A673 (cell line): ENCODE measurements at regions not wholly inside any gene's neighbourhood (a gene's known extent, or its start where the extent isn't known, plus 50 kb on each side); places are given as distances from the start of the nearest gene placed in this dataset.

Experiments
- EZH2 ChIP-seq: fragments of 200-600 bp; sonication (generic); IDR thresholded peaks from 2 replicates; pipeline ENCODE4 v1.6.1; 2017; ENCODE audit warnings: borderline replicate concordance, low read depth, mild to moderate bottlenecking, mixed read lengths, antibody characterized with exemption, low read length; ENCODE audit not compliant: poor library complexity, severe bottlenecking
- TF ChIP-seq, protein P1 (sequence below): fragments of 300-800, 200-600 bp; sonication (generic); conservative IDR thresholded peaks from 2 replicates; pipeline ENCODE4 v1.5.1; 2017; ENCODE audit warnings: low read depth, mild to moderate bottlenecking, antibody characterized with exemption, low read length, moderate library complexity, mixed read lengths

DNA sequence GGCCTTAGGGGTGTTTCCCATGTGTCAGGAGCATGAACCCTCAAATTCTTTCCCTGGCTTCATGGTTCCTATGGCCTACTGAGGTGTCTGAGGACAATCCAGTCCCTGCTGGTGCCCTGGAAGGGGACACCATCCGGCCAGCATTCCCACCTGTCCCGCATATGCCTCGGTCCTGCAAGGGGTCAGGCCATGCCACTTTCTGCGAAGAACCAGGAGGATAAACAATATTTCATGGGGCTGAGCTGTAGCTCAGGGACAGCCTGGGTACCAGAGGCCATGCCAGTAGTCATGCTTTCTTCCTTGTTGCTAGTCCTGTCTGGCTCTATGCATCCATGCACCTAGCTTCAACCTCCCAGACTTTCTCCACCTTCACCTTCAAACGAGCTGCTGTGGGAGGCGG, 123.6 kb downstream of the MRPS6 start:
- TF ChIP-seq, protein P1, sequence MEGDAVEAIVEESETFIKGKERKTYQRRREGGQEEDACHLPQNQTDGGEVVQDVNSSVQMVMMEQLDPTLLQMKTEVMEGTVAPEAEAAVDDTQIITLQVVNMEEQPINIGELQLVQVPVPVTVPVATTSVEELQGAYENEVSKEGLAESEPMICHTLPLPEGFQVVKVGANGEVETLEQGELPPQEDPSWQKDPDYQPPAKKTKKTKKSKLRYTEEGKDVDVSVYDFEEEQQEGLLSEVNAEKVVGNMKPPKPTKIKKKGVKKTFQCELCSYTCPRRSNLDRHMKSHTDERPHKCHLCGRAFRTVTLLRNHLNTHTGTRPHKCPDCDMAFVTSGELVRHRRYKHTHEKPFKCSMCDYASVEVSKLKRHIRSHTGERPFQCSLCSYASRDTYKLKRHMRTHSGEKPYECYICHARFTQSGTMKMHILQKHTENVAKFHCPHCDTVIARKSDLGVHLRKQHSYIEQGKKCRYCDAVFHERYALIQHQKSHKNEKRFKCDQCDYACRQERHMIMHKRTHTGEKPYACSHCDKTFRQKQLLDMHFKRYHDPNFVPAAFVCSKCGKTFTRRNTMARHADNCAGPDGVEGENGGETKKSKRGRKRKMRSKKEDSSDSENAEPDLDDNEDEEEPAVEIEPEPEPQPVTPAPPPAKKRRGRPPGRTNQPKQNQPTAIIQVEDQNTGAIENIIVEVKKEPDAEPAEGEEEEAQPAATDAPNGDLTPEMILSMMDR: no peak
- TF ChIP-seq EZH2: no peak
